WI38 (cell line): ENCODE measurements at regions not wholly inside any gene's neighbourhood (a gene's known extent, or its start where the extent isn't known, plus 50 kb on each side); places are given as distances from the start of the nearest gene placed in this dataset.

Source experiments
- H3K4me3 ChIP-seq: 2 replicates; pipeline ENCODE4 v1.5.1; 2011; ENCODE audit warnings: low read depth, mild to moderate bottlenecking, control low read depth, low read length
- CTCF ChIP-seq: IDR thresholded peaks from 2 replicates; pipeline ENCODE4 v1.5.1; 2012; ENCODE audit warnings: low read depth, mild to moderate bottlenecking, control low read depth, low read length

- H3K4me3 ChIP-seq: no peak overlapping the region
- no peak for TF ChIP-seq CTCF
Observed at GRCh38 chr12:111297703-111298426, 71.0 kb downstream of the PHETA1 start.

DNA sequence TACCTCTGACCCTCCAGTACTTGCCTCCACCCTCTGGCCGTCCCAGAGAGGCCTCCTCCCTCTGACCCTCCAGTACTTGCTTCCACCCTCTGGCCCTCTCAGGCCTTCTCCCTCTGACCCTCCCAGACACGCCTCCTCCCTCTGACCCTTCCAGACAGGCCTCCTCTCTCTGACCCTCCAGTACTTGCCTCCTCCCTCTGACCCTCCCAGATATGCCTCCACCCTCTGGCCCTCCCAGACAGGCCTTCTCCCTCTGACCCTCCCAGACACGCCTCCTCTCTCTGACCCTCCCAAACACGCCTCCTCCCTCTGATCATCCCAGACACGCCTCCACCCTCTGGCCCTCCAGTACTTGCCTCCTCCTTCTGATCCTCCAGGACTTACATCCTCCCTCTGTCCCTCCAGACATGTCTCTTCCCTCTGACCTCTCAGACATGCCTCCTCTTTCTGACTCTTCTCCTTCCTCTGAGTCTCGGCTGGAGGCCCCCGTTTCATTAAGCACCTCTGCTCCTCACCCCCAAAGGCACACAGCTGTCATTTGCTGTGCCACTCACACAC, 71.9 kb downstream of the PHETA1 start:
- H3K4me3 ChIP-seq: no peak overlapping the region
- TF ChIP-seq CTCF: no peak

DNA sequence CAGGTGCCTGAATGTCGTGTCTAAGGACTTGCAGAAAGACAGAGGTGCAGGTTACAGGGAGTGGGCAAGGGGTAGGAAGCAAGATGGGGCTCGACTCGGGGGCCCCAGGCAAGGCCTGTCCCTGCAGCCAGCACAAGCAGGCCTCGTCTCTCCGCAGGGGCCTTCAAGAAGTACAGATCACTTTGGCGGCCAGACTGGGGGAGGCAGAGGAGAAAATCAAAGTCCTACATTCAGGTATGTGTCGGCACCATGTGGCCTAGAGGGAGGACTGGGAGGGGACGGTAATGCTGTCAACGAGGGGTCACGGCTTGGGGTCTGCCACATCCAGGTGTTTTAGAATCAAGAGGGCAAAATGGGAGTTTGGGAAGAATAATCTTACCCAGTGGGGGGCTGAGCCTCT, 73.7 kb downstream of the PHETA1 start:
- no peak overlapping the region for H3K4me3 ChIP-seq
- TF ChIP-seq CTCF: no peak

DNA sequence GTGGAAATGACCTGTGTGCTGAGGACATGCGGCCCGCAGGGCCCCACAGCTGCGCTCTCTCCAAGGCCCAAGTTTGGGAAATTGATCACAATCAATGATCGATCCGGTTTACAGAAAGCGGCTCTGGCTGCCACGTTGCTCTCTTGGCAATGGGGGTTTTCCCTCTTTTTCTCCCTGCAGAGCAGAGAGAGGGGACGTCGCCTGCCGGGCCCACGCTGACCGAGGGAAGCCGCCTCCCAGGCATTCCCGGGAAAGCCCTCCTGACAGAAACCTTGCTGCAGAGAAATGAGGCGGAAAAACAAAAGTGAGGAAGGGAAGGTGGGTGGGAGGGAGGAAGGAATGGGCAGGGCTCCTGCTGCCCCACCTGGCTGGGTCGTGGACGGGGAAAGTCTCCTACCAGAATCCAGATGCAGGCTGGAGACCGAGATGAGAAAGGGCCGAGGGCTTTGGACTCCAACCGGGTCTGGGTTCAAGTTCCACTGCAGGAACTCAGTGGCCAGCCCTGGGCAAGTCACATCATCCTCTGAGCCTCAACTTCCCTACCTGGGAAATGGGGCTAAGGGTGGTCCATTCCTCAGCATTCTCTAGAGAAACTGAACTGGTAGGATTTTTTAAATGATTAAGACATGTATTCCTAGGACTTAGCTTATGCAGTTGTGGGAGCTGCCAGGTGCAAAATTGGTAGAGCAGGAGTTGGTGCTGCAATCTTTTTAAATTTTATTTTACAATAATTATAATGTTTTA, 75.5 kb downstream of the PHETA1 start:
- no peak for TF ChIP-seq CTCF
- H3K4me3 ChIP-seq: no peak overlapping the region

GRCh38 chr12:111291357-111291756, 77.5 kb downstream of the PHETA1 start:
- no peak overlapping the region for H3K4me3 ChIP-seq
- no peak for TF ChIP-seq CTCF

DNA sequence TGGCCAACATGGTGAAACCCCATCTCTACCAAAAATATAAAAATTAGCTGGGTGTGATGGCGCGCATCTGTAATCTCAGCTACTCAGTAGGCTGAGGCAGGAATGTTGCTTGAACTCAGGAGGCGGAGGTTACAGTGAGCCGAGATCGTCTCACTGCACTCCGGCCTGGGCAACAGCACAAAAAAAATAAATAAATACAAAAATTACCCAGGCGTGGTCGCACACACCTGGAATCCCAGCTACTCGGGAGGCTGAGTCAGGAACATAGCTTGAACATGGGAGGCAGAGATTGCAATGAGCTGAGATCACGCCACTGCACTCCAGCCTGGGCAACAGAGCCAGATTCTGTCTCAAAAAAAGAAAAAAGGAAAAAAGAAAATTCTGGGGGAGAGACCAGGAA, 80.1 kb downstream of the PHETA1 start:
- TF ChIP-seq CTCF: no peak
- no peak overlapping the region for H3K4me3 ChIP-seq

- TF ChIP-seq CTCF: no peak
- no peak overlapping the region for H3K4me3 ChIP-seq
Observed at GRCh38 chr12:111287125-111287900, 81.6 kb downstream of the PHETA1 start.
